ENCODE measurements at regions not wholly inside any gene's neighbourhood (a gene's known extent, or its start where the extent isn't known, plus 50 kb on each side); places are given as distances from the start of the nearest gene placed in this dataset.

DNA sequence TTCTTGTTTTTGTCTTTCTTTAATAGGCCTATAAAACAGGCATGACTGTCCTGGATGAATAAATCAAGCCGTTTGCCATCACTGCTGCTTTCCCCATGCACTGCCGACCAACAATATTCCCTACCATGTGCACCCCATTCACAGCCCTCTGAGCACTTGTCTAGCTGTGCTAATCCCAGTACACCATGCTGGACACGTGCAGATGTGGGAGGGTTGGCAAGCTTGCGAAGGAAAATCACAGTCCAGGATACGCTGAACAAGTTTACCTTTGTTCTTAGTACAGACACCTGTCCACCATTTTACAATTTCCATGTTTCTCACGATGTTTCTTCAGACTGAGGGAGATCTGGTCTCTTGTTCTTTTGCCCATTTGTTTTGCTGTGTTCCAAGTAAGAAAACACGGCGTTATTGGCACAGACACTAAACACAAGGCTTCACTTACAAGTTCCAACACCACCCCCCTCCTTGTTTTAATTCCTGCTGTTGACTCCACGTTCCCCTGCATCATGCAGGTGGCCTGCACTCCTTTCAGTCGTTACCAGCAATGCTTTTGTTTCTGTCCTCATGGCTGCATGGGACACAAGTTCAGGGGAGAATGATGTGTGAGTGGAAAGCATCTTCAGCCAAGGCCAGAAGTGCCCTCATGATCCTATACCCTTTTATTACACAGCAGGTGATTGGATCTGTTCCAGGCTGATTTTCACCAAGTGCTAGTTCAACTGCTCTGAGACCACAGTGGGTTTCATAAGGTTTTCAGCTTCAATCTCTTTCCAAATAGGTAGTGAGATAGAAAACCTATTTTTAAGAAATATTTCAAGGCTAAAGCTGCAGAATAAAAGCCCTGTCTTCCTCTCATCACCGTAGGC is 608.9 kb downstream of the IRX1 start:
- DNase-seq = no peak

DNA sequence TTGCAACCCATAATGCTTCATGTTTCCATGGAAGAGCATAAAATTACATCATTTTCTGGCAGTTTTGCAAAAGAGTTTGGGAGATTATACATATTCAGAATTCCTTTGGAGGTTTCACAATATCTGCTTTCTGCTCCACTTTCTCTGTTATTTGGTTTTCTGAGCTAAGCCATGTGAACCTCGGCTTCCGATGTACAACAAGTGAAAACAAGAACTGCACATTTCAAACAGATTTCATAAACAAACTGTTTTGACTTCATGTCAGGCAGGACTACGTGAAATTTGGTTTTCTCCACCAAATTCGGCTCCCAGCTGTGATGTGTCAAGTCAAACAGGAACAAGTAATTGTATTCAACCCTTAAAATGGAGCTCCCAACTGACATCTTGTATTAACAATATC is 609.8 kb downstream of the IRX1 start:
- no peak for DNase-seq

DNA sequence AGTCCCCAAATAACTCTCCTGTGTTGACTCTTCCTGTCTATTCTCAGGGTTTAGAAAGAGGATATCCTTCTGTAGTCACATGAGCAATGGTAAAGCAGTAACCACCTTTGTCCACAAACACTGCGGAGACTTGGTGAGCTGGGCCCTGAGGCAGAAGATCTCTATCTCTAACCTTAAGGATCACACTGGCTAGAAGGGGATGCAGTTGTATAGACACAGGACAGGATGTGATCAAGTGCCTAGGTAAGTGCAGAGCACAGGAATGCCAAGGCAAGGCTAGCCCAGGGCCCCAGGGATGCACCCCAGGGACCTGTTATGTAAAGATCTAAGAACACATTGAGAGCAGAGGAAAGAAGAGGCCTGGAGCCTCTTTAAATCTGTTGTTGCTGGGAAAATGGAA is 610.5 kb downstream of the IRX1 start:
- DNase-seq = no peak

GRCh38 chr5:4207486-4207885 is 611.9 kb downstream of the IRX1 start:
- no peak for DNase-seq

DNA sequence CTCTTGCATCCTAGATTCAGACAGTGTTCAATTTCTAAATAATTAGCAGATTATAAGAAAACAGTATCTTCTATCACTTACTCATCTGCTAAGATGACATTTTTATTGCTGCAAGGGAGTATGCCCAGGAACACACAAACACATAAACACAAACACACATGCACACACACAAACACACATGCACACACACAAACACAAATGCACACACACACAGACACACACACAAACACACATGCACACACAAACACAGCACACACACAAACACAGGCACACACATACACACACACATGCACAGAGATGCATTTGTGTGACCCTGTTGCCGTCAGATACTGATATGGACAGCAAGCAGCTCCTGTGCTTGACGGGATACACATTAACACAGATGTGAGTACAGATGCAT is 612.9 kb downstream of the IRX1 start:
- no peak for DNase-seq

- no peak for DNase-seq
Observed at GRCh38 chr5:4208996-4209395, 613.4 kb downstream of the IRX1 start.

- no peak for DNase-seq
Observed at GRCh38 chr5:4212071-4212739, 616.6 kb downstream of the IRX1 start.

DNA sequence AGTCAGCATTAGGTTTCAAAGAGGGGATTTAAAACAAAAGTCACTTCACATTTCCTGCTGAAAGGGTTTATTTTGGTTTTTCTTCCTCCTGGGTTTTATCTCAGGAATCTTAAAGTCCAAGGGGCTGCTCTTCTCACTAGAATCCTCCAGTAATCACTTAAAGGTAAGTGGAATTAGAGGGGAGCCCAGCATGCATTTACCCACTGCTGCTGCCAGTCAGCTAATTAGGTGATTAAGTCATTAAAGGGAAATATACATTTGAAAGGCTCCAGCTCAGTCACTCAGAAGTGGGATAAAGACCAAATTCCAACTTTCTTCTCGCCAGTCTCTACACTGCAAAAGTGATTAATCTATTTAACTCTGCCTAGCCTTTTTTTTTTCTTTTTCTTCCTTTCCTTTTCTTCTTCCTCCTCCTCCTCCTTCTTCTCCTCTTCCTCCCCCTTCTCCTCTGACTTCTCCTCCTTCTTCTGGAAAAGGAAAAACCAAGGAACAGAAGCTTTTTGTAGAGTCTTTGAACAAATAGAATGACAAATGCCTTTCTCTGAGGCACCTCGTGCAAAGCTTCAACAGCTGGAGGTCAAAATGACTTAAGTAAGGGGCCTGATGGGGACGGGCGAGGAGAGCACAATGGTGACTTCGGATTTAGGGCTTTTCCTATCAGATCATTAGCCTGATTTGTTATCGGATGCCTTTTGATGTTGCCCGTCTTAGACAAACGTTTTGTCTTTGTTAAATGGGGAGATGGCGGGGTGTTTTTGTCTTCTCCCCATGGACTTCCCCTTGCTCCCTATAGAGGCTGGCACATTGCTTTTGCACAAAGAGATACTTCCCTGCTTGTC is 617.6 kb downstream of the IRX1 start:
- DNase-seq = no peak

- no peak for DNase-seq
Observed at GRCh38 chr5:4215143-4215542, 619.5 kb downstream of the IRX1 start.

DNA sequence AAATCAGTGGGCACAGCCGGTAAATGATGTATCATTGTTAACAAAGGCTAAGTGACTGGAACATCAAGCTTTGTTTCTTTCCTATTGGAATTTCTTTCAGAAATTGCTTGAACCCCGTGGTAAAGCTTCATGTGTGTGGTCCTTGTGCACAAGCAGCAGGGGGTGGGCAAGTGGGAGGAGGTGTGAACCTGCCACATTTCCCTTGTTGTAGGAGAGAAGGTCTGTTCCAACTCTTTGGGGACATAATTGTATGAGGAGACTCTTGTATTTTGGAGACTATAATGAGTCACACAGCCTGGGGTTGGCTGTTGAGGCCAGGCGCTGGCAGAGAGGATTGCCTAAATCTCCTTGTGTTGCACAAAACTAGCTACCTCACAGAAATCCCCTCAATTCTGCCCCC is 620.5 kb downstream of the IRX1 start:
- no peak for DNase-seq

- no peak for DNase-seq
Observed at GRCh38 chr5:4220016-4220415, 624.4 kb downstream of the IRX1 start.

DNA sequence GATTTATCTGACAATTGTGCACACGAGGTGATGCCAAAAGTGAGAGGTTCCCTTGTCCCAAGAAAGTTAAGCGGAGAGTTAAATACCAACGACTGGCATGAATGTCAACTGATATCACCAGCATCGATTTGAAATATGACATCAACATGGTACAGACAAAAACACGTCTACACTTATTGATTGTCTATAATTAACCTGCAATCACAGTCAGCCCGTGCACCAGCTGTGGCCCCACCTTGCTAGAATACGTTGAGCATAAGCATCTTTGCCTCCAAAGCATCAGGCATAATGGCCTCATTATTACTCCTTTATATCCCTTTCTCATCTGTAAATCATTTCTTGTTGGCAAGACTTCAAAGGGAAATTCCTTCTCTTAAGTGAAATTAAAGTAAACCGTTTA is 625.4 kb downstream of the IRX1 start:
- no peak for DNase-seq

DNA sequence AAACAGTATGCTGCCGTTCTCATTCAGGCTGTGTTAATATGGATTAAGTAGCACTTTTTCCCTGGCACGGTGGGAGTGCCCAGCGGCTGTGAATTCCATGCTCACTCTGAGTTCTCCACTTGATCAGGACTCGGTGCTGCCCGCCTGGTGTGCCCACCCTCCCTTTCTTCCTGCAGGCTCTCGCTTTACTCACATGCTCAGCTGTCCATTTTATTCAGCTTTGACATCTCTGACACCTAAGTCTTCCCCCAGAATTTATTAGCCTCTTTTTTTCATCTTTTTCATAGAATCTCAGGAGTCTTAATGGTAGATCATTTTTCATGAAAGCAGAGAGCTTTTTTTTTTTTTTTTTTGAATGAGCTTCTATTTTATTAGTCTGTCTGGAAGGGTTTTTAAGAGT is 626.5 kb downstream of the IRX1 start:
- no peak for DNase-seq

DNA sequence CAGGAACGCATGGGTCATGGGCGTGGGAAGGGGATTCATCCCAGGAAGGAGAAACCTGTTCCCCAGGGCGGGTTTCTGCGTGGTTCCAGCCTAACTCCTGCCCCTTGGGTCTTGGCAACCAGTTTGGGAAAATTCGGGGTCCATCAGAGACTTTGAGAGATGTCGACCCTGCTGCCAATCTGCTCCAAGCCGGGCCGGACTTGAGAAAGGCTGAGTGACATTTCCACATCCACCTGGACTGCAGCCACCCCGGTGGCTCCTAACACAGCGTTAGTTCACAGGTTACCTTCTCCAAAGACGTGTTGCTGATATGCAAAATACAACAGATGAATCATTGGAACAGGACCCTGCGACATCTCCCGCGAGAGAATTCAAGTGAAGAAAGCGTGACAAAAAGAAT is 627.2 kb downstream of the IRX1 start:
- DNase-seq = no peak

GRCh38 chr5:4225741-4226140 is 630.1 kb downstream of the IRX1 start:
- DNase-seq = no peak

DNA sequence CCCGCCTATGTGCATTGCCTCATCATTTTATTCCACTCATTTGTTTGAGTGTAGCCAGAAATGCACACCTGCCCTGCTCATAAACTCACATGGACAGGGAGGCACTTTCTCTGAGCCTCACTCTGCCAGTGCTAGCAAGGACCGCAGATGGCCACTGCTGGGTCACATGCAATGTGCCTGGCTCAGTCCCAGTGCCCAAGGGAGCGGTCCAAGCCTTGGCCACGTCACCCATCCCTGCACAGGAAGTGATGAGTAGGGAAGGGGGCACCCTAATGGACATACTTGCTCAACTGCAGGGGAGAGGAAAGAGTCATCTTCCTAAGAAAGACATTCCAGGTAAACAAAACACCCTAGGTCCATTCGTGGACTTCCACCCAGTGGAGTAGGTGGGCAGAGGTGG is 630.9 kb downstream of the IRX1 start:
- DNase-seq = no peak

DNA sequence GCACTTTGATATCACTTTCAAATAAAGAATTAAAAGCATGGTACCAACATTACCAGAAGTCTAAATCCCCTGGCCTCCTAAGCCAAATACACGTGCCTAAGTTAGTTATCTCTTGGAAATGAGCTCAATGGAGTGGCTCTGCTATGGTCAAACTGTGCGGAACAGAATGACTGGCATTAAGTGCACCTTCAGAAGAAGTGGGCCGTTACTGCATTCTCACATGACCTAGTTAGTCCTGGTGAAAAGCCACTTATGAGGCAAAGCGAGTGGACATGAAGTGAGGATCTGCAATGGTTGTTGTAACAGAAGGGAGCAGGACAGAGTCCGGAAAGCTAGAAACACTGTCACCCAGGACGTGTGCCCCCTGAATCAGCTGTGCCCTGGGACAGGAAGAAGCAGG is 633.1 kb downstream of the IRX1 start:
- no peak for DNase-seq

DNA sequence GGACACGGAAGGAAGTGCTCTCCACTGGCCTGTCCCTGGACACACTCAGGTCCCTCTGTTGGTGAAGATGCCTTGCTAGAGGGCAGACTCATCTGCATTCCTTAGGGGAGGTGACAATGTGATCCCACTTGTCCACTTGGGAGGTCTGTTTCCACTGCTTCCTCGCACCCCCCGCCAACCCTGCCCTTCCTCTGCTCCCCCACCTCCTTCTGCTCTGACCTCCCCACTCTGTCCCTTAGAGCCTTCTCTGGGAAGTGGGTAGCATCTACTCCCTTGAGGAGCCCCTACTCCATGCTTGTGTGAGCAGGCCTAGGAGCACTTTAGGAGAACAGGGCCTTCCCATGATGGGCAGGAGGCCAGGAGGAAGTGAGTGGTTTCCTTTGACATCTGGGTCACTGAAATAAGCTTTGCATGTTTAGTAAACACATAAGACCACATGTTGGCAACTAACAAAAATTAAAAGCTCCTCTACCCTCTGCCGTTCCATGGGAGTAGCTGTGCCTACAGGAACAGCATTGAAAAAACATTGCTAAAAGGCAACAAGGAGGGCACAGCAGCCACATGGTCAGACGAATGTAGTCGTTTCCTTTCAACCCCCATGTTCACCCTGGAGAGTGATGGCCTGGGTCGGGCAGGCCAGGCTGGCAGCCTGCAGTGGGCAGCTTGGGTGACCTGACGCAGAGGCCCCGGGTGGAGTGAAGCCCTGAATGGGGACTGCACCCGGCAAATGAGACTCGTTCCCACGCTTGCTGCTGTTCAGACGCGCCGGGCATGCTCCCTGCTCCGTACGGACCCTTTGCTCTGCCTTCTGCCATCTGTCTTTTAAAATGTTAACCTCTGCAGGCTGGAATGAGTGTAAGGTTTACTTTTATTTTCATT is 634.0 kb downstream of the IRX1 start:
- no peak for DNase-seq

GRCh38 chr5:4230471-4230785 is 634.8 kb downstream of the IRX1 start:
- DNase-seq = no peak

GRCh38 chr5:4230786-4231641 is 635.4 kb downstream of the IRX1 start:
- no peak for DNase-seq

GRCh38 chr5:4232084-4232483 is 636.5 kb downstream of the IRX1 start:
- DNase-seq = no peak

- DNase-seq = no peak
Observed at GRCh38 chr5:4233671-4234070, 638.0 kb downstream of the IRX1 start.

Data from GF-D8 (cell line).